GM19240 (cell line): ENCODE measurements at regions not wholly inside any gene's neighbourhood (a gene's known extent, or its start where the extent isn't known, plus 50 kb on each side); places are given as distances from the start of the nearest gene placed in this dataset.
"Not testable (repeated sequence)": the region's sequence is repeated elsewhere in the genome, so short reads cannot be mapped to it uniquely, and the experiment has no call there.

Source experiments
- DNase-seq: peaks from one replicate; pipeline ENCODE4 v3.0.0; 2011; ENCODE audit warnings: low spot score; ENCODE audit not compliant: insufficient read length

DNA sequence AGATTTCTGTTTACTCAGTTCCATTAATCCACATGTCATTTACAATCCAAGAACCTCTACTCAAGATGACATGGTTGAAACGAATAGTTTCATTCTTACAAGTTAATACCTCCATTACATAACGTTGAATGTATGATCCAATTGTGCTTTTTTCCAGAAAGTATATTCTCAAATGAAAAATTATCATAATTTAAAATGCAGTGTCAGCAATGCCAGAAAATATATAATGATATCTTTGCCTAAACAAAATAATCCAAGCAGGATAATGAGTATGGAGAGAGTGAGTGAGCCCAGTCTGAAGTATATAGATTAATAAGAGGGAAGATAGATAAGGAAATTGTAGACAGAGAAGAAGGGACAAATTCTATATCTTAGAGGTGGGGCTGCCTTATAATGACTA lies 505.0 kb downstream of the CENPC start:
- no peak for DNase-seq

DNA sequence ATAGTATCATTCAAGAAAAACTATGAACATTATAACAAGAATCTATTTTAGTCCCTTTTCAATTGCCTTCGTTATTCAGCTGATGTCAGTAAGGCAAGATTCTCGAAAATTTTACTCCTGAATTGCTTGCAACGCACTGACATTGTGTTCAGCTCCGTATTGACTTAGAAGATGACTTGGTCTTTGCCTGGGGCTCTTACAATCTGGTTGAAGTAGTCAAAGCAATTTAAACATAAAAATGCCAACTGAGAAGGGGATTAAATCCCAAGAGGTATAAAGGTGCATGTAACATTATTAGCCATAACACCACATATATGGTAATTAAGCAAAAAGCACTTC lies 507.1 kb downstream of the CENPC start:
- DNase-seq = no peak

DNA sequence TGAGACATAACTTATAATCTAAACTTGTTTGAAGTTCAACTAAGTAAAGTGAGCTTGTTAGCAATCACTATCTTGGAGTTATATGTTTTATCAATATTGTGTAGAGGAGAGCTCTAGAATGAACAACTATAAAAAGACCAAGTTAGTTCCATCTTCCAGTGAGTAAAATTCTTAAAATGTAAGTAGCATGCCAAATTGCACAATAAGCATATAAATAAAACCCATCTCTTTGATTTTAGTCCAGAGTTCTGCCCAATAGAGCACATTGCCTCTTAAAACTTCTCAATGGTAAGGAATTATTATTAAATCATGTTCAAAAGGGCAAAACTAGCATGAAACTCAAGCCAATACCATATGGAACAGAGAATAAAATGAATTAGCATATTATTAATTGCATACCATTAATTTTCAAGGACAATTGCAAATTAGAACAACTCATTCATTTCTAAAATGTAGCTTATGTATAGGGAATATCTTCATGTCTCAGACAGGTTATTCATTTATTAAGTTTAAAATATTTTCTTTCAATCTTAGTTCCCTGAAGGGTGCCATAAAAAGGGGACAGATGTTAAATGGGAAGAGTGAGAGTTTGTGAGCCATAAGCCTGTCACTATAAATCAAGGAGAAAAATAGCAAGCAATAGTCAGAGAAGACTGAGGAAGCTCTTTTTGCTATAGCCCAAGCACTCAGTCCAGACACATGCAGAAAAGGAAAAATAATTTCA lies 507.6 kb downstream of the CENPC start:
- DNase-seq = no peak

DNA sequence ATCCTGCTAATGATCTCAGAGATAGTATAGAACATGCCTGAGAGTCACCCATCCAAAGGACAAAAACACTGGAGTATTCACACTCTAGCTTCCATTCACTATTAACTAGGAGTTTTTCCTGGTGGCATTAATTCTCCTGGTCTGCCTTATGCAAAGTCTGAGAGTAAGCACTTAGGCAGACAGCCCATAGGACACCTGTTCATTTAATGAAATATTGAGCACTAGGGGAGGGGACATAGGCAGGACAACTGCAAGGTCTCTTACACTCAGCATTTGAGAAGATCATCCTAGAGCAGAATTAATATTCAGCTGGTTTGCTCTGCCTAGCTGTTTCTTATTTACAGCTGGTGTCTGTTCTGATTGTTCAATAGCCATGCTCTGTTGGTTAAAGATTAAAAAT lies 508.5 kb downstream of the CENPC start:
- no peak for DNase-seq

DNA sequence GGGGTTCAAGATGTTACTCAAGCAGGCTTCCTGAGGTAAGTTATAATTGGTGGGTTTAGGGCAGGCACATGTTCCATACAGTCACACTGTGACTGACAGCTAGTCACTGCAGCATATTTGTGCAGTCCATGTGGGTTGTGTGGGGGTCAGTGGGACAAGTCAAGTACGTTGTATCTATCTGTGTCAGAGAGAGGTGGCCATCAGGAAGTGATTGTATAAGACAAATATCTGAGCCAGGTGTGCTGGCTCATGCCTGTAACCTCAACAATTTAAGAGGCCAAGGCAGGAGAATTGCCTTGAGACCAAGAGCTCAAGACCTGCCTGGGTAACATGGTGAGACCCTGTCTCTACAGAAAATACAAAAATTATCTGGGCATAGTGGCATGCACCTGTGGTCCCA lies 509.3 kb downstream of the CENPC start:
- DNase-seq = no peak

DNA sequence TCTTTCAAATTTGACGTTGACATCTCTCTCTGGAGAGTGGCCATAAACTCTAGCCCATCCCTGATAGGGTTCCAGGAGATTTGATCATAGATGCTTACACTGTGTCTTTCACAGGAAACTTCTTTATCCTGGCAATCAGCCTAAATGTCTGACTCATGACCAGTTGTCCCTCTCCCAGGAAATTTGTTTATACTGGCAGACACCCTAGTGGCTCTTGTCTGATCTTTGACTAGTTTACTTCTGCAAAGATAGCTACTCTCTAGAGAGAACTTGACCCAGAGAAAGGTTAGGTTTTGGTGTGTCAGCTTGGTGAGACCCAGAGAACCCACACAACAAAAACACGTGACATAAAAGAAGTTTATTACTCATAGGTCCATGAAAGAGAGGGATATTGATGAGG lies 509.8 kb downstream of the CENPC start:
- no peak for DNase-seq

DNA sequence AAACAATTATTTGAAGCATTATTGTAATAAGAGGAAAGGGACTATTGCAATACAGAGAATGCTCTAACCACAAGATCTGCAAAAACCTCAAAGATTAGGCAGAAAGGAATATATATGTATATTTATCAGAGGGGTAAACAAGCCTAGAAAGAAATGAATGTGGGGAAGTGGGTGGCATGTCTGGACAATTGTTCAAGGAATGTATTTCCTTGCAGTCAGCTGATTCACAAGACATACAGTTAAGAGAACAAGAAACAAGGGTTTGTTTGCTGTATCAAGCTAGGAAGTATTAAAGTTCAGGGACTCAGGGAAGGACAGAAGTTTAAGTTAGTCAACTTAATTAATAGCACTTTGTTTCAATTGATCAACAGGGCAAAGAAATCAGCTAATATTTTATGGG lies 514.7 kb downstream of the CENPC start:
- DNase-seq = no peak

DNA sequence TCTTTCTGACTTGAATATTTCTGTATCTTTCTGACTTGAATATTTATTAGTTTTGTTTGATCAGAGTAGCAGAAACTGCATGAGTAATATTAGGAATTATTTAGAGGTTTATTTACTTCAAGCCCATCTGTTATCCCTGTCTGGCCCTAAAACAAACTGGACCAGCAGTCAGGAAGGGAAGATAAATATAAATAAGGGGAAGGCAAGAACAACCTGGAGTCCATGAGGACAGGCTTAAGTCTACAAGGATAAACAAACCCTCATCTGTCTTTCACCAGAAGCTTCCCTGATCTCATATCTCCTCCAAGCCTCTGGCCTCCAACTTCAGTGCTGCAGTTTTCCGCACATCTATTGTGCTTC lies 524.9 kb downstream of the CENPC start:
- no peak for DNase-seq

DNA sequence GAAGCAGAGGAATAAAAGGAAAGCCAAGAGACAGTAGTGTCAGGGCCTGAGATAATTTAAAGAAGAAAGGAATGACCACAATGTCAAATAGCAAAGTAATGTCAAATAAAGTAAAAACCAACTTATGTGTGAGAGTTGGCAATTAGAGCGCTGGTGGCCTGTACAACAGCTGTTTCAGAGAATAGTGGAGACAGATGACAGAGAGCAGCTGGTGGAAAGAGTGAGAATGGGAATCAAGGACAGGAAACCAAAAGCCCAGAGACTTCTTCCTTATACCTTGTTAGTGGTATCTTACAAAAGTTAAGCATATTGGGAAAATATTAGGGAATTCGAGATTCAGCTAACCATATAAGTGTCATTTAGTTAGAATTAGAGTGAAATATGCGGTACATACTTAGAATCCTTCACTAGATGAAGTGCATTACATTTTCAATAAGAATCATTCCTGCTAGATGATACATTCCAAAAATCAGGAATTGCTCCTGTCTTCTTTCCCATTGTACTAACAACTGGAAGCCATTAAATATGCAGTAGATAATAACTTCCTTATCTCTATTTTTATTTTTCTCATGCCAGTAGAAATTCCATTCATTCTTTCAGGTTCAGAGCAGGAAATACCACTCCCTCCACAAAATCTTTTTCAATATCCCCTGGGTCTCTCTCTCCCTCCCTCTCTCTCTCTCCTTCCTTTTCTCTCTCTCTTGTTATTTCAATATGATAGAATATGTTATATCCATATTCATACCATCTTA lies 525.4 kb downstream of the CENPC start:
- no peak for DNase-seq

DNA sequence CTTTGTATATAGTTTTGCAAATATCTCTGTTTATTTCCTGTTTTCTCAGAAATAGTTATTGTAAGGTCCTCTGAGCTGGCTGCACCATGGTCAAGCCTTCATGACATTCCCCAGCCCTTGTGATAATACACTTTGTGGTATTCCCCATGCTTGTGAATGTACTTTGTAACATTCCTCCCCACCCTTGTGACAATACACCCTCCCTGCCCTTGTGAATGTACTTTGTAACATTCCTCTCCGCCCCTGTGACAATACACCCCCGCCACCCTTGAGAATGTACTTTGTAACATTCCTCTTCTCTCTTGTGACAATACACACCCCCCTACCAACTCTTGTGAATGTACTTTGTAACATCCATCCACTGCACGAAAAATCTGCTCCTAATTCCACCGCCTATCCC lies 530.7 kb downstream of the CENPC start:
- no peak for DNase-seq

DNA sequence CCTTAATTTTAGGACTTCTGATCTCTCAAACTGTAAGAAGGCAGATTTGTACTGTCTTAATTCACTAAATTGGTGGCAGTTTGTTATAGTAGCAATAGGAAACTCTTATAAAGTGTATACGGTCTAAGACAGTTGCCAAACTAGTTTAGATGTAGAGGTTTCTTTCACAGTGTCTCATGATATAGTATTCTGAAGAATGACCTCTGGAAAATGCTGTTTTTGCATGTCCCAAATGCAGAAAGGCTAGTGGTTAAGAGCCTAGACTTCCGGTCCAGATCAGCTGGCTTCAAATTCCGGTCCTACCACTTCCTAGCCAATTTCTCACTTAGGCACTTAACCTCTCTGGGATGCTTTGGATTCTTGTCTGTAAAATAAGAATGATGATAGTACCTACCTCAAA lies 538.5 kb downstream of the CENPC start:
- no peak for DNase-seq

DNA sequence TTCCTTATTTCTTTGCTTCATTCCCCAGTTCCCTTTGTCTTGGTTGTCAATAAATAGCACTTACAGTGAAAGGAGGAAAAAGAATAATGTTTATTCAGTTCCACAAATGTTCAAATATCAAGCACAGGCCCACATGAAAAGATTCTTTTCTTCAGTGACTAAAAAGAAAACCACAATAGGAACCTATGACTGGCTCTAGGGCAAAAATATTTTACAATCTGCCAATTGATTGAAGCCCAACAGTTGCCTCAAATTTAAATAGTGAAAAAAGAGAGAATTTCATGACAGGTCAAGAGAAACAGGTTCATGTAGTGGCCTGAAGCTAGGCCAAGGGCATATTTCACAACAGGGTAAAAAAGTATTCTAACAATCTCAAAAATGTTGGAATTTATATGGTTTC lies 553.8 kb downstream of the CENPC start:
- no peak for DNase-seq

DNA sequence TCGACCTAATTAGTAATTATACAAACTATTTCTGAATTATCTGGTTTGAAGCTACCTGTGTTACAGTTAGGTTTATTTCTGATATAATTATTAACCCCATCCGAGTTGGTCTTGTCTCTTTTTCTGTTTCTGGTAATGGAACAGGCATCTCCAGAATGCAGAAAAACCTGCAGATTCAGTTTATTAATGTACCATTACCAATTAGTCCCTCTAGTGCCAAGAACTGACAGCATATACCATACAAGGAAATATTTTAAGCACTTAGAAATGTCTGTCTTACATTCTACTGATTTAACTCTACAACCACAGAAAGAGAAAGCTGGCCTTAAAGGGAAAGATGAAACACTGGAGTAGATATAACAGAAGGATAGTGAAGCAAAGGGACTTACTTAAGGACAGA lies 570.6 kb downstream of the CENPC start:
- DNase-seq = no peak

DNA sequence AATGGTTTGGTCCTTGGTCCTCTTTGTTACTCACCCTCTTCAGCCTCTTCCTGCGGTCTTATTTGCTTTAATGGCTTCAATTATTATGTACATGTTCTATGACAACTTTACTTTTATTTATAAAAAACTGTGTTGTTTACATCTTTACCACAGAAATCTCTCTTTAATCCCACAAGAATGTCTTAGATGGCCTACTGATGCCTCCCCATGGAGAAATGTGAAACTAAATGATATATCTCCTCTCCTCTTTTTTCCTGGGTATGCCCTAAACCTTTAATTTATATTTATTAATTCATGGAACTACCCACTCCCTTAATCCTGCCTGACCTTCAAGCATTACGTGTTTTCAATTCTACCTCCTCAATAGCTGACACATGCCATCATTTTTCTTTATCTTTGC lies 573.2 kb downstream of the CENPC start:
- no peak for DNase-seq

DNA sequence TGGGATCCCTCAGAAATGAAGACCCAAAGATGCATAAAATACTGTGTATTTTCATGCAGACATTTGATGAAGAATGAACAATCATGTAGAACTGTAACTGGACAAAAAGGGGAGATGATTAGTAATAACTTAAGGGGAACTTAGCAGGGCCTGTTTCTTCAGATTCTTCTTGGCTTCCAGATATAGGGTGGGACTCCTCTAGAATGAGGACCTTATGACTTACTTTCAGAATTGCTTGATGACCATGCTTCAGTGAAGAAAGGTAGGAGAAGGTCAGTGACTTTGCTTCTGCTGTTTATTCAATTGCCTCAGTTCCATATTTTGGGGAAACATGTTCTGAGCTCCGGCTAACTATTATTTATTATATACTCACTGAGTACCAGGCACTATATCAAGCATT lies 580.8 kb downstream of the CENPC start:
- no peak for DNase-seq

DNA sequence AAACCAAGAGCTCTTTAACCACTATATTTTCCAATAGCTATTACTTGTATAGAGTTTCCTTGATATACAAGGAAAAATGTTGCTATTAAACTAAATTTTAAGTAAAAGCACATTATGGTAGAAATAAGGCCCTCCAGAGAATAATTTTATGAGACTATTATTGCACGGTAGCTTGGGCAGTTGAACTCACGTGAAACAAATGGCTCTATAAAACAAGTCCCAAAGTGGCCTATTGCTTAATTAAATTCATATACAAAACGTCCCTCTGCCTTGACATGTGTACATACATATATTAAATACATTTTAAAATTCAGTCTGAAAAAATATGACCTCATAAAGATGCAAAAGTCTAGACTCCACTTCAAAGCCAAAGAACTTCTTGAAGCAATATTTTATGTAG lies 582.2 kb downstream of the CENPC start:
- no peak for DNase-seq

DNA sequence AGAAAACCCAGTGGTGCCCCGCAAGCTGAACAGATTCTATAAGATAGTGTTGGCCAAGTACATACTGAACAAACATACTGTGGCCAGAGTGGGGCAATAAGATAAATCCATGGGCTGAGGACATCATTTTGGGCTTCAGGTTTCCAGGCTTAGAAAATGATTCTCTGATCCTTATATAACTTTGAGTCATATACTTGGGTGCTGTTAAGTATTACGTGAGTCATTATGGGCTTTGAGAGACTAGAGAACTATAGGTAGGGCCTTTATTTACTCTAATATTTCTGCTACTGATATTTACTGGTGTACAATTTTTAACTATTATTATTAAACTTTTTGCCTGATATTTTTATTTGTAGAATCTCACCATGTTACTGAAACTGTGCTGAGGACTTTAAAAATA lies 586.1 kb downstream of the CENPC start:
- DNase-seq = no peak

DNA sequence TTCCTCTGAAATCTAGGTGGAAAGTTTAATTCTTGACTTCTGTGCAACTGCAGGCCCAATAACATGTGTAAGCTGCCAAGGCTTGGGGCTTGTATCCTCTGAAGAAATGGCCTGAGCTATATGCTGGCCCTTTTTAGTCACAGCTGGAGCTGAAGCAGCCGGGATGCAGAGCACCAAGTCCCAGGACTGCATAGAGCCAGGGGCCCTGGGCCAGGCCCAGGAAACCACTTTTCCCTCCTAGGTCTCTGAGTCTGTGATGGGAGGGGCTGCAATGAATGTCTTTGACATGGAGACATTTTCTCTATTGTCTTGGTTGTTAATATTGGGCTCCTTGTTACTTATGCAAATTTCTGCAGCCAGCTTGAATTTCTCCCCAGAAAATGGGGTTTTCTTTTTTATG lies 588.5 kb downstream of the CENPC start:
- no peak for DNase-seq

DNA sequence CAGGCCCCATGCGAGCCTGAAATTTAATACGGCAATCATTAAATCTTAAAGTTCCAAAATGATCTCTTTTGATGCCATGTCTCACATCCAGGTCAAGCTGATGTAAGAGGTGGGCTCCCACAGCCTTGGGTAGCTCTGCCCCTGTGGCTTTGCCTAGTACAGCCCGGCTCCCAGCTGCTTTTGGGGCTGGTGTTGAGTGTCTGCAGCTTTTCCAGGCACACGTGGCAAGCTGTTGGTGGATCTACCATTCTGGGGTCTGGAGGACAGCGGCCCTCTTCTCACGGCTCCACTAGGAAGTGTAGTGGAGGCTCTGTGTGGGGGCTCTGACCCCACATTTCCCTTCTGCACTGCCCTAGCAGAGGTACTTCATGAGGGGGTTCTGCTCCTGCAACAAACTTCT lies 588.9 kb downstream of the CENPC start:
- DNase-seq = no peak

DNA sequence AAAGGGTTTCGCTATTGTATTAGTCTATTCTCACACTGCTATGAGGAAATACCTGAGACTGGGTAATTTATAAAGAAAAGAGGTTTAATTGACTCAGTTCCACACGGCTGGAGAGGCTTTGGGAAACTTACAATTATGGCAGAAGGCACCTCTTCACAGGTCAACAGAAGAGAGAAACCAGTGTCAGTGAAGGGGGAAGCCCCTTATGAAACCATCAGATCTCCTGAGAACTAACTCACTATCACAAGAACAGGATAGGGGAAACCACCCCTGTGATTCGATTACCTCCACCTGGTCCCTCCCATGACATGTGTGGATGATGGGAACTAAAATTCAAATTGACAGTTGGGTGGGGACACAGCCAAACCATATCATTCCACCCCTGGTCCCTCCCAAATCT lies 589.5 kb downstream of the CENPC start:
- DNase-seq = no peak

DNA sequence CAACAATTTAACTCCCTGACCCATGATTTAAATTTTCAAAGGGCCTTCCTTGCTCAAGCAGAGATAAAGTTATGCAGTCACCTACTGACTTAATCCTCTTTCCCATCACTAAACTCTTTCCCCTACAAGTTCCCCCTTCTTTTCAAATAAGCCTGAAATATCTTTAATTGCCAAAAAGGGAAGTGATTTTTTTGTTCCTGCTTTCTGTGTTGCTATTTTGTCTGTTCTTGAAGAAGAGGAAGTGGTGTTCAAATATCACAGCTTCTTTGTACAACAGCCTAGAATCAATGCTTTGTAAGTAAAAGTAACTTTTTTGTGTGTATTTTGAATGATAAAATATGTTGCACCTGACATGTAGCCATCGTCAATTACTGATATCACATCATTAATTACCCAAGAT lies 595.9 kb downstream of the CENPC start:
- DNase-seq = no peak

DNA sequence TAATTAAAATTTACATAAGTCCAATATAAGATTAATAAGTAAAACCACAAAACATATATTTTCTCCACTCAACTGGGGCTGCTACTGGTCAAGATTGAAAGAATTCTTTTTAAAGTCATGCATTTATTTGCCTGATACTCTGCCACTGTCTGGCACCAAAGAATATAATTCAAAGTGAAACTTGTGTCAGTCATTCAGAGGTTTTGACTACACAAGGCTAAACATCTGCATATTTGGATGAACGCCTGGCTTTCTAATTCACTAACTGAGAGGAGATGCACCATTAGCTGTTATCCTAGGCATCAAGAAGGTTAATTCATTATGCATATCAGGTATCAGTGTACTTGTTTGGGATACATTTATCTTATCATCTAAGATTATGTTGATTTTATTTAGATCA lies 598.5 kb downstream of the CENPC start:
- DNase-seq = no peak

DNA sequence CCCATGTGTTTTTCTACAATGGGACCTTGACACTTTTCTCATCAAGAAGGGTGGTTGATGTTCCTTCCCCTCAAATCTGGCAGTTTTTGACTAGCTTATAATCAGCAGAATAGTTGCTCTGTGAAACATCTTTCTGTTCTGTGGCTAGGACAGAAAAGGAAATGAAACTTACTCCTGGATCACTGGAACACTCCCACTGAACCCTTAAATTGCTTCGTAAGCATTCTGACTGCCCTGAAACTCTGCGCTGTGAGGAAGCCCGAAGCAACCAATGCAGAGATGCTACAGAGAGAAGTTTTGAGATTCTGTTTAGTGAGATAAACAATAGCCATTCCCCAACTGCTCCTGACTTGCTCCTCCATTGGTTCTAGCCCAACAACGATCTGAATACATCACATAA lies 602.2 kb downstream of the CENPC start:
- no peak for DNase-seq

DNA sequence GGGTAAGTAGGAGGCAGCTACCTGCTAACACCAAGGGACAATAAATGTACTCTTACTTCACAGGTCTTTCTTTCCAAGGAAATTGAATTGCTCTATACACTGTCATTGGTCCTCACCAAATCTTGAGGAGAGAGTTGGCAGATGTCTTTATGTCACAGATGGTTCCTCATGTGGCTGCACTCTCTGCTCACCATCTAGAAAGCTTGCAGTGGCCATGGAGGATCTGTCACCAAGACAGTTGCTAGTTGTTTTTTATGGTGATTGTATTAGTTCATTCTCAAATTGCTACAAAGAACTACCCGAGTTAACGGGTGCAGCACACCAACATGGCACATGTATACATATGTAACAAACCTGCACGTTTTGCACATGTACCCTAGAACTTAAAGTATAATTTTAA lies 613.3 kb downstream of the CENPC start:
- not testable (repeated sequence) for DNase-seq
